Parathyroid adenoma (tissue), 2 donors: ENCODE measurements at regions not wholly inside any gene's neighbourhood (a gene's known extent, or its start where the extent isn't known, plus 50 kb on each side); places are given as distances from the start of the nearest gene placed in this dataset.
"Not testable (repeated sequence)": the region's sequence is repeated elsewhere in the genome, so short reads cannot be mapped to it uniquely, and the experiment has no call there.

Experiments used
- H2AFZ ChIP-seq: fragments of 300-600 bp; sonication (generic); one replicate; pipeline ENCODE4 v1.7.0; 2017; ENCODE audit warnings: antibody characterized with exemption, mild to moderate bottlenecking
- H3K27ac ChIP-seq: fragments of 300-600 bp; sonication (generic); one replicate; pipeline ENCODE4 v1.7.0; 2017
- H3K27me3 ChIP-seq: fragments of 300-600 bp; sonication (generic); one replicate; pipeline ENCODE4 v1.7.0; 2017; ENCODE audit warnings: low read length; ENCODE audit not compliant: control insufficient read depth, insufficient read depth
- H3K36me3 ChIP-seq: fragments of 300-600 bp; sonication (generic); one replicate; pipeline ENCODE4 v1.7.0; 2017; ENCODE audit warnings: low read length; ENCODE audit not compliant: control insufficient read depth, insufficient read depth
- H3K4me1 ChIP-seq: fragments of 300-600 bp; sonication (generic); one replicate; pipeline ENCODE4 v1.7.0; 2017; ENCODE audit warnings: control low read depth
- H3K4me2 ChIP-seq: fragments of 300-600 bp; sonication (generic); one replicate; pipeline ENCODE4 v1.7.0; 2017; ENCODE audit warnings: low read length
- H3K4me3 ChIP-seq: fragments of 300-600 bp; sonication (generic); one replicate; pipeline ENCODE4 v1.7.0; 2017; ENCODE audit warnings: low read depth, low read length
- H3K79me2 ChIP-seq: fragments of 300-600 bp; sonication (generic); one replicate; pipeline ENCODE4 v1.7.0; 2017; ENCODE audit warnings: control low read depth
- H3K9ac ChIP-seq: fragments of 300-600 bp; sonication (generic); one replicate; pipeline ENCODE4 v1.7.0; 2017; ENCODE audit warnings: mild to moderate bottlenecking
- H3K9me3 ChIP-seq: fragments of 300-600 bp; sonication (generic); one replicate; pipeline ENCODE4 v1.7.0; 2017; ENCODE audit warnings: low read length; ENCODE audit not compliant: control insufficient read depth
- TF ChIP-seq, protein P1 (sequence below): fragments of 300-600 bp; sonication (generic); IDR thresholded peaks from one replicate; pipeline ENCODE4 v1.7.0; 2017; ENCODE audit warnings: antibody characterized with exemption, mild to moderate bottlenecking
- donor health status: primary hyperparathyroidism.

DNA sequence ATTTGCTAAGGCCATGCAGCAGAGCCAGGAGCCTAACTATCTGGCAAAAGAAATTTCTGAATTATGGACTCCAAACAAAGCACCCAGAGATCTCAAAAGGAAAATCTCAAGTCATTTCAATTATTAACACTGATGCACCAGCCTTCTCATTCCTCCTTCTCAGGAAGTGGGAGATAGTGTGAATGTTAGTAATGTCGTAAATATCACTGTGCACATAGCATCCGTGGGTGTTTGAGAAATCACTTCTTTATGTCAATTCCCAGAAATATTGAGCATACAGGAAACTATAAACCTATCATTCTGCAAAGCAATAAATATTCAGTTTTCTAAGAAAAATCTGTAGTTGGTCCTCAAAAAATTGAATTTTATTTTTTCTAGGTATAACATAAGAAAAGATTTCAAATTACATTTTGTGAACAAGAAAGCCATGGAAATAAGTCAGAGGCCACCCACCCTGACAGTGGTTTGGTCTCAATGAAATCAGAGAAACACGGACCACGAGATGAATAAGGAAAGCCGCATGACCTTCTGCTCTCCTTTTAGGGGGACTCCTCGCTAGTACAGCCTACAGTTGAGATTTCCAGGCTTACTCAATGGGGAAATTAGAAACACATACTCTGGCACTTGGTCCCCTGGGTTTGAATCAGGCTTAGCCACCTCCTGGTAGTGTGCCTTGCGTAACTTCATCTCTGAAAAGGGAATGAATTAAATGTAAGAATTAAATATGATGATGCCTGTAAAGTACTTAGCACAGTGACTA lies 120.6 kb downstream of the DIRAS2 start:
- H3K27me3 ChIP-seq, result no peaks in the 10 kb centered on the region
- TF ChIP-seq, protein P1, sequence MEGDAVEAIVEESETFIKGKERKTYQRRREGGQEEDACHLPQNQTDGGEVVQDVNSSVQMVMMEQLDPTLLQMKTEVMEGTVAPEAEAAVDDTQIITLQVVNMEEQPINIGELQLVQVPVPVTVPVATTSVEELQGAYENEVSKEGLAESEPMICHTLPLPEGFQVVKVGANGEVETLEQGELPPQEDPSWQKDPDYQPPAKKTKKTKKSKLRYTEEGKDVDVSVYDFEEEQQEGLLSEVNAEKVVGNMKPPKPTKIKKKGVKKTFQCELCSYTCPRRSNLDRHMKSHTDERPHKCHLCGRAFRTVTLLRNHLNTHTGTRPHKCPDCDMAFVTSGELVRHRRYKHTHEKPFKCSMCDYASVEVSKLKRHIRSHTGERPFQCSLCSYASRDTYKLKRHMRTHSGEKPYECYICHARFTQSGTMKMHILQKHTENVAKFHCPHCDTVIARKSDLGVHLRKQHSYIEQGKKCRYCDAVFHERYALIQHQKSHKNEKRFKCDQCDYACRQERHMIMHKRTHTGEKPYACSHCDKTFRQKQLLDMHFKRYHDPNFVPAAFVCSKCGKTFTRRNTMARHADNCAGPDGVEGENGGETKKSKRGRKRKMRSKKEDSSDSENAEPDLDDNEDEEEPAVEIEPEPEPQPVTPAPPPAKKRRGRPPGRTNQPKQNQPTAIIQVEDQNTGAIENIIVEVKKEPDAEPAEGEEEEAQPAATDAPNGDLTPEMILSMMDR, result no peak
- H3K4me2 ChIP-seq, result no peak overlapping the region
- H3K36me3 ChIP-seq, result no peaks in the 10 kb centered on the region
- no peak overlapping the region for H2AFZ ChIP-seq
- no peak overlapping the region for H3K9ac ChIP-seq
- peaks cover 4% of the 10 kb centered on the region for H3K4me1 ChIP-seq
- no peak overlapping the region for H3K4me3 ChIP-seq
- no peak overlapping the region for H3K27ac ChIP-seq
- H3K9me3 ChIP-seq, result no peaks in the 10 kb centered on the region
- no peaks in the 10 kb centered on the region for H3K79me2 ChIP-seq

DNA sequence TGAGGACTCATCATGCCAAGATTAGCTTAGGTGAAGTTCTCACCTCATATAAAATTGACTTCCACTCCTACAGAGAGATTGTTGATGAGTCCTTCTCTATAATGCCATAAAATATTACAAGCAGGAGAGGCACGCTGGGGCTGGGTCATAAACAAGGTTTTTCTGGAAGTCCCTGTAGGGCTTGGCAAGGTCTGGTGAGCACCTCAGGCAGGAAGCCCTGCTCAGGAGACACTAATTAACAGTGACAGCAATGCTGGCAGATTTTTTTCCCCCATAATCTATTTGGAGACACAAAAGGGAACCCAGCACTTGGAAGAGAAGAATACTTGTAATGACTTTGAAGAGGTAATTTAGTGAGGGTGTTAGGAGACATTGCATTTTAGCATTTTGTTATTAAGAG lies 118.7 kb downstream of the DIRAS2 start:
- H3K4me3 ChIP-seq, result no peak overlapping the region
- H3K9me3 ChIP-seq, result no peaks in the 10 kb centered on the region
- TF ChIP-seq, protein P1, result no peak
- no peaks in the 10 kb centered on the region for H3K27me3 ChIP-seq
- no peaks in the 10 kb centered on the region for H3K4me1 ChIP-seq
- H3K9ac ChIP-seq, result no peak overlapping the region
- no peaks in the 10 kb centered on the region for H3K79me2 ChIP-seq
- no peak overlapping the region for H3K27ac ChIP-seq
- no peaks in the 10 kb centered on the region for H3K36me3 ChIP-seq
- no peak overlapping the region for H2AFZ ChIP-seq
- no peak overlapping the region for H3K4me2 ChIP-seq

DNA sequence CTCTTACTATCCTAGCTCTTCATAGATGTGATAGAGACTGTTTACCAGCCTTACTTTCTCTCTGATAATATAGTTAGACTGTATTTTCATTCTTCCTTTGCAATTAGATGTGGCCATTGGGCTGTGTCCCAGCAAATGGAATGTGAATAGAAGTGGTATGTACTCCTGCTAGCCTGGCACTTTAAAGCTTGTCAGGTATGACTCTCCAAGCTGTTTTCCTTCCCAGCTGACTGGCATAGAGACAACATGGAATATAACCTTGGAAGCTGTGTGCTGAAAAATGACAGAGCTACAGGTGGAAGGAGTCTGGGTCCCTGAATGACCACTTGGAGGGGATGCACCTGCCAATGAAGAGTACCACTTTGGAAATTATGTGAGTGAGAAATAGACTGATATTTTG lies 116.2 kb downstream of the DIRAS2 start:
- Histone ChIP-seq H3K4me2 (no peak overlapping the region), H3K4me3 (no peak overlapping the region), H3K27ac (no peak overlapping the region), H3K9ac (no peak overlapping the region), H3K9me3 (no peaks in the 10 kb centered on the region), H3K79me2 (no peaks in the 10 kb centered on the region), H3K27me3 (no peaks in the 10 kb centered on the region), H3K36me3 (no peaks in the 10 kb centered on the region), H3K4me1 (no peaks in the 10 kb centered on the region), H2AFZ (no peak overlapping the region)
- TF ChIP-seq, protein P1, result no peak

DNA sequence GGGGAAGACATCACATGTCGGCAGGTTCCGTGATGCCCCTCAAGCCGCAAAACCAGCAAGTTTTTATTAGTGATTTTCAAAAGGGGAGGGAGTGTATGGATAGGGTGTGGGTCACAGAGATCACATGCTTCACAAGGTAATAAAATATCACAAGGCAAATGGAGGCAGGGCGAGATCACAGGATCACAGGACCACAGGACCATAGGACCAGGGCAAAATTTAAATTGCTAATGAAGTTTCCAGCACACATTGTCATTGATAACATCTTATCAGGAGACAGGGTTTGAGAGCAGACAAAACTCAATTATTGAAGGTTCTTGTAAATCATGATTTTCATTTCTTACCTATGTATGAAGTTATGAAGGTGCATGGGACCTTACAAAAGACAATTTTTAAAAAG lies 106.5 kb downstream of the DIRAS2 start:
- H3K4me2 ChIP-seq, H3K36me3 ChIP-seq, H3K9ac ChIP-seq, H3K4me3 ChIP-seq, H3K27ac ChIP-seq, H3K27me3 ChIP-seq, H3K4me1 ChIP-seq, H3K79me2 ChIP-seq, H3K9me3 ChIP-seq, H2AFZ ChIP-seq: not testable (repeated sequence)

DNA sequence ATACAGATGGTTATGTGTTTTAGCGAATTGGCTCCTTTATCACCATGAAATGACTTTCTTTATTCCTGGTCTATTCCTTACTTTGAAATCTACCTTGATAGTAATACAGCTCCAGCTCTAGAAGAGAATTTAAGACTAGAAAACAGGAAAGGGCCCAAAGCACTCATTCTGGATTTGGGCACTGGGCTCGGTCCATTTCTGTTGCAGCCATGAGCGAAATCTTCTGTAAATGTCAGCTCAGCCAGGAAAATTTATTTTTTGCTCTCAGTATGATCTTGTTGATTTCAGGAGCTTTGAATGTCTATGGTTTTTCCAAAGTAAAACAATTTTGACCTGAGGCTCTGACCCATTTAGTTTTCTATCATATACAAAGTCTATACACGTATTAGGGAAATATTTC lies 104.1 kb downstream of the DIRAS2 start:
- Histone ChIP-seq H3K4me3 (no peak overlapping the region), H3K9ac (no peak overlapping the region), H3K9me3 (no peaks in the 10 kb centered on the region), H3K36me3 (no peaks in the 10 kb centered on the region), H3K27ac (no peak overlapping the region), H3K79me2 (no peaks in the 10 kb centered on the region), H2AFZ (no peak overlapping the region), H3K4me1 (no peaks in the 10 kb centered on the region), H3K4me2 (no peak overlapping the region), H3K27me3 (no peaks in the 10 kb centered on the region)
- TF ChIP-seq, protein P1, result no peak
